ENCODE measurements at regions not wholly inside any gene's neighbourhood (a gene's known extent, or its start where the extent isn't known, plus 50 kb on each side); places are given as distances from the start of the nearest gene placed in this dataset.

DNA sequence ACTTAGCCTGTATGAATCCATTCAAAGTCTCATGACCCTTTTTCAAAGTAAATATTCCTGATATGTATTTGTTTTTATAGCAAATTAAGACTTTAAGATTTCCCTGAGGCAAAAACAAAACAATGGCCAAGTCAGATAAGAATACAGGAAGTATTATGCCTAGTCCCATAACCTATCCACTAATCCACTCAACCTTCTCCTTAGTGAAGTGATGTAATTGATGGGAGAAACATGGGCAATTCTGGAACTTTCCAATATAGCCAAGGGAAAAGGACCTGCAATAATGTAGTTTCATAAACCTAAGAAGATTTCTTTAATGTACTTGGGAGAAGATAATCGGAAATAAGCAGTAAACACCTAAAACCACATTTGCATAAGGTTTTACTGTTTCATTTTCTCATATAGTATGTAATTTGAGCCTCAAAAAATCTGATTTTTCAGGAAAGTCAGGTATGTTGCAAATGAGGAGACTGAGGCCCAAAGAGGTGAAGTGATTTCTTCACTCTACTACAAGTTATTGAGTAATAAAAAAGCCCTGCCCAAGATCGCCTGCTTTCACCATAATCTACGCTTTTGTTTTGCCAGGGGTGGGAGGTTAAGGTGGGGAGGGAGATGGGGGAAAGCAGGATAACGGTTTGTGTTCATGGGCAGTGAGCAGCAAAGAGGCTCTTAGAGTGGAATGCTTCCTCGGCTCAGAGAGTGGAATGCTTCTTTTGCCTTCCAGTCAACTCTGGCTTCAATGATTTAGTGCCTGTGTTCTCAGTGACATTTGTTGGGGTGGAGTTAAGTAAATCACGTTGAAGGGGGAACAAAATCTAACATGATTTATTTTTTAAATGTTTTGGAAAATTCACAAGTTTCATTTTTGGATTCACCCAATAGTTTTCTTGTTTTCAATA, 95.0 kb upstream of the FNDC3B start:
- Histone ChIP-seq H3K36me3 (ENCODE audit: control insufficient read depth, insufficient read depth, low read length) (no peaks in the 10 kb centered on the region), H3K4me3 (ENCODE audit: low read depth, low read length) (no peak overlapping the region), H3K27me3 (ENCODE audit: control insufficient read depth, insufficient read depth, low read length) (no peaks in the 10 kb centered on the region)
- TF ChIP-seq, protein P1, sequence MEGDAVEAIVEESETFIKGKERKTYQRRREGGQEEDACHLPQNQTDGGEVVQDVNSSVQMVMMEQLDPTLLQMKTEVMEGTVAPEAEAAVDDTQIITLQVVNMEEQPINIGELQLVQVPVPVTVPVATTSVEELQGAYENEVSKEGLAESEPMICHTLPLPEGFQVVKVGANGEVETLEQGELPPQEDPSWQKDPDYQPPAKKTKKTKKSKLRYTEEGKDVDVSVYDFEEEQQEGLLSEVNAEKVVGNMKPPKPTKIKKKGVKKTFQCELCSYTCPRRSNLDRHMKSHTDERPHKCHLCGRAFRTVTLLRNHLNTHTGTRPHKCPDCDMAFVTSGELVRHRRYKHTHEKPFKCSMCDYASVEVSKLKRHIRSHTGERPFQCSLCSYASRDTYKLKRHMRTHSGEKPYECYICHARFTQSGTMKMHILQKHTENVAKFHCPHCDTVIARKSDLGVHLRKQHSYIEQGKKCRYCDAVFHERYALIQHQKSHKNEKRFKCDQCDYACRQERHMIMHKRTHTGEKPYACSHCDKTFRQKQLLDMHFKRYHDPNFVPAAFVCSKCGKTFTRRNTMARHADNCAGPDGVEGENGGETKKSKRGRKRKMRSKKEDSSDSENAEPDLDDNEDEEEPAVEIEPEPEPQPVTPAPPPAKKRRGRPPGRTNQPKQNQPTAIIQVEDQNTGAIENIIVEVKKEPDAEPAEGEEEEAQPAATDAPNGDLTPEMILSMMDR (IDR thresholded peaks at IDR 0.05; ENCODE audit: insufficient read depth, low read length, severe bottlenecking) = no peak
- FAIRE-seq (no peak), DNase-seq (ENCODE audit: low read depth) (no peak)

DNA sequence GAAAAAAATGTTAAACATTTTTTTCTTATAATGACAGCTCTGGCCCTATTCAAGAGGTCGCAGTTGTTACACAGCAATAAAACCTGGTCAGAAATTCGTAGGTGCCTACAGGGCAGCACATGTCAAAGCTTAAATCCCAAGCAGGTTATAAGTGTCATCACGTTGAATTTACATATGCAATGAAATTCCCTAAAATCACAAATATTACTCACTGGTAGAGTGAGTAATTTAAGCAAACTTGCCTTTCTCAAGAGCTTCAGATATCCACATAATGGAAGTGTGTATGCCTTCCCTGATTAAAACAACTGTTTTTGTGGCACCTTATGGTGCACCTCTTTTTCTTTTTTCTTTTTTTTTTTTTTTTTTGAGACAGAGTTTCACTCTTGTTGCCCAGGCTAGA, 90.7 kb upstream of the FNDC3B start:
- no peaks in the 10 kb centered on the region for H3K27me3 ChIP-seq (ENCODE audit: control insufficient read depth, insufficient read depth, low read length)
- H3K36me3 ChIP-seq (ENCODE audit: control insufficient read depth, insufficient read depth, low read length) = no peaks in the 10 kb centered on the region
- TF ChIP-seq, protein P1 (IDR thresholded peaks at IDR 0.05; ENCODE audit: insufficient read depth, low read length, severe bottlenecking) = no peak
- peak; percentile 83 for DNase-seq (ENCODE audit: low read depth)
- H3K4me3 ChIP-seq (ENCODE audit: low read depth, low read length) = no peak overlapping the region
- FAIRE-seq = no peak

DNA sequence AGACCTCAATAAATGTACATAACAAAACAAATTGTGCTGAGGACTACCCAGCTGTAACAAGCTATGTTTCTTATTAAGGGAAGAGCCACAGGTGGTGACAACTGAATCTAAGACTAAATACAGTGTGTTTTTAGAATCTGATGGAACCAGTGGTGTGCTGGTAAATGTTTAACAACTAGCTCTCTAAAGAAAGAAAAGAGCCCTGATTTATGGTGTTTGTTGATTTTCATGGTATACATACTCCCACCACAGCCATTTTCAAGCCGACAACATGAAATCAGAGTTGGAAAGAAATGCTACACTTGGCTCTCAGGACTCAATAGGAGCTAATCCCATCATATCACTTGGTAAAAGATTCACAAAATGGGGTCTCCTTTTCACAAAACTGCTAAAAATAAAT, 89.8 kb upstream of the FNDC3B start:
- Histone ChIP-seq H3K27me3 (ENCODE audit: control insufficient read depth, insufficient read depth, low read length) (no peaks in the 10 kb centered on the region), H3K36me3 (ENCODE audit: control insufficient read depth, insufficient read depth, low read length) (no peaks in the 10 kb centered on the region), H3K4me3 (ENCODE audit: low read depth, low read length) (no peak overlapping the region)
- DNase-seq (ENCODE audit: low read depth) (no peak), FAIRE-seq (no peak)
- TF ChIP-seq, protein P1 (IDR thresholded peaks at IDR 0.05; ENCODE audit: insufficient read depth, low read length, severe bottlenecking) = no peak

DNA sequence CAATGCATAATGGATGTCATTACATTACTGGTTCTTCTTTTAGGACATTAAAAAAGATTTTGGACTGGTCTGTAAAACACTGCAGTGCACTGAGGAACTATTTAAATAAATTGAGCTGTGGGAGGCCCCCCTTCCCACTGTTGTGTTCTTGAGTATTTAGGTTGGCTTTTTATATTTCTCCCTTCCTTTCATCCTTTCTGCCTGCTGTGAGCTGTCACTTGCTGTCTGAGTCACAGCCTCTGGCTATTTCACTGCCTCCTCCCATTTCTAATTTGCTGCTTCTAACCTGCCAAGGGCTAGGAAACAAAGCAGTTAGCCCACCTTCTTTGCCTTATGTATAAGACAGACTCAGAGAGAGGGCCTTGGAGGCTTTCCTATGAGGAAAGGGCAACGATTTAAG, 89.0 kb upstream of the FNDC3B start:
- Histone ChIP-seq H3K27me3 (ENCODE audit: control insufficient read depth, insufficient read depth, low read length) (no peaks in the 10 kb centered on the region), H3K36me3 (ENCODE audit: control insufficient read depth, insufficient read depth, low read length) (no peaks in the 10 kb centered on the region), H3K4me3 (ENCODE audit: low read depth, low read length) (no peak overlapping the region)
- TF ChIP-seq, protein P1 (IDR thresholded peaks at IDR 0.05; ENCODE audit: insufficient read depth, low read length, severe bottlenecking) = no peak
- DNase-seq (ENCODE audit: low read depth) (peak; percentile 71), FAIRE-seq (no peak)

DNA sequence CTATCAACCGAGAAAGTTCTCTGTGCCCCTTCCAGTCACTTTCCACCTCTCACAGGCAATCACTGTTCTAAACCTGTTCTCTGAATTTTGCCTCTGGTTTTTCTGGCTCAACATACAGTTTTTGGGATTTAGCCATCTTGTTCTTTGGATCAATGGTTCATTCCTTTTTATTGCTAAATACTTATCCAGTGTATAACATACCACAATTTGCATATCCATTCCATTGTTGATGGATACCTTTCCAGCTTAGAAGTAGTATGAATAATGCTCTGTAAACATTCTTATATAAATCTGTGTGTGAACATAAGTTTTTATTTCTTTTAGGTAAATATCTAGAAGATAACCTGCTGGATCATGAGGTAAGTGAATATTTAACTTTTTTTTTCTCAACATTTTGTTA, 87.8 kb upstream of the FNDC3B start:
- Histone ChIP-seq H3K36me3 (ENCODE audit: control insufficient read depth, insufficient read depth, low read length) (no peaks in the 10 kb centered on the region), H3K27me3 (ENCODE audit: control insufficient read depth, insufficient read depth, low read length) (no peaks in the 10 kb centered on the region), H3K4me3 (ENCODE audit: low read depth, low read length) (no peak overlapping the region)
- TF ChIP-seq, protein P1 (IDR thresholded peaks at IDR 0.05; ENCODE audit: insufficient read depth, low read length, severe bottlenecking) = no peak
- FAIRE-seq (no peak), DNase-seq (ENCODE audit: low read depth) (peak; percentile 69)

All from bronchial epithelial cell (primary cell).